BLaER1 (cell line): ENCODE measurements at regions not wholly inside any gene's neighbourhood (a gene's known extent, or its start where the extent isn't known, plus 50 kb on each side); places are given as distances from the start of the nearest gene placed in this dataset.

Experiments used
- H3K27ac ChIP-seq: shearing (Covaris generic); formaldehyde crosslinking; 2 replicates; pipeline ENCODE4 v1.8.1; 2022
- H3K27me3 ChIP-seq: shearing (Covaris generic); formaldehyde crosslinking; 2 replicates; pipeline ENCODE4 v1.8.1; 2022
- H3K36me3 ChIP-seq: shearing (Covaris generic); formaldehyde crosslinking; 2 replicates; pipeline ENCODE4 v1.8.1; 2022
- H3K4me1 ChIP-seq: shearing (Covaris generic); formaldehyde crosslinking; 2 replicates; pipeline ENCODE4 v1.8.1; 2022
- H3K4me2 ChIP-seq: shearing (Covaris generic); formaldehyde crosslinking; 2 replicates; pipeline ENCODE4 v1.8.1; 2022
- H3K4me3 ChIP-seq: shearing (Covaris generic); formaldehyde crosslinking; 2 replicates; pipeline ENCODE4 v1.8.1; 2022
- H3K9ac ChIP-seq: shearing (Covaris generic); formaldehyde crosslinking; 2 replicates; pipeline ENCODE4 v1.8.1; 2022
- H3K9me3 ChIP-seq: shearing (Covaris generic); formaldehyde crosslinking; 2 replicates; pipeline ENCODE4 v1.8.1; 2022
- H4K20me1 ChIP-seq: shearing (Covaris generic); formaldehyde crosslinking; 2 replicates; pipeline ENCODE4 v1.8.1; 2022
- Cebpa-rat ChIP-seq: shearing (Covaris generic); IDR thresholded peaks from 2 replicates; pipeline ENCODE4 v1.8.1; 2022

GRCh38 chr16:86447228-86447627, 63.1 kb upstream of the FOXF1 start:
- no peak for TF ChIP-seq Cebpa-rat
- H3K4me3 ChIP-seq: no peak overlapping the region
- peaks cover 8% of the 10 kb centered on the region; the same call in 1 of the 2 replicates for H3K4me1 ChIP-seq
- H3K27ac ChIP-seq: no peak overlapping the region
- no peaks in the 10 kb centered on the region for H4K20me1 ChIP-seq
- no peak overlapping the region for H3K9ac ChIP-seq
- H3K9me3 ChIP-seq: peaks cover 16% of the 10 kb centered on the region
- no peaks in the 10 kb centered on the region for H3K36me3 ChIP-seq
- no peaks in the 10 kb centered on the region for H3K27me3 ChIP-seq
- no peak overlapping the region for H3K4me2 ChIP-seq

- H3K27me3 ChIP-seq: no peaks in the 10 kb centered on the region
- H3K4me2 ChIP-seq: no peak overlapping the region
- H3K4me1 ChIP-seq: peaks cover 8% of the 10 kb centered on the region; the same call in 1 of the 2 replicates
- no peak overlapping the region for H3K27ac ChIP-seq
- H3K9me3 ChIP-seq: peaks cover 16% of the 10 kb centered on the region
- no peaks in the 10 kb centered on the region for H3K36me3 ChIP-seq
- no peak overlapping the region for H3K9ac ChIP-seq
- TF ChIP-seq Cebpa-rat: no peak
- no peaks in the 10 kb centered on the region for H4K20me1 ChIP-seq
- no peak overlapping the region for H3K4me3 ChIP-seq
Observed at GRCh38 chr16:86448306-86448890, 61.9 kb upstream of the FOXF1 start.

GRCh38 chr16:86449446-86450095, 60.8 kb upstream of the FOXF1 start:
- Histone ChIP-seq H4K20me1 (no peaks in the 10 kb centered on the region), H3K4me3 (no peak overlapping the region), H3K36me3 (no peaks in the 10 kb centered on the region), H3K4me1 (peaks cover 8% of the 10 kb centered on the region; the same call in 1 of the 2 replicates), H3K4me2 (peak overlapping the region; percentile 20; the same call in 1 of the 2 replicates), H3K27ac (no peak overlapping the region), H3K9me3 (peaks cover 16% of the 10 kb centered on the region), H3K9ac (no peak overlapping the region), H3K27me3 (no peaks in the 10 kb centered on the region)
- TF ChIP-seq Cebpa-rat: no peak

- no peaks in the 10 kb centered on the region for H4K20me1 ChIP-seq
- H3K9ac ChIP-seq: no peak overlapping the region
- no peak overlapping the region for H3K4me2 ChIP-seq
- no peak overlapping the region for H3K27ac ChIP-seq
- H3K27me3 ChIP-seq: no peaks in the 10 kb centered on the region
- peaks cover 16% of the 10 kb centered on the region for H3K9me3 ChIP-seq
- peaks cover 8% of the 10 kb centered on the region; the same call in 1 of the 2 replicates for H3K4me1 ChIP-seq
- no peak for TF ChIP-seq Cebpa-rat
- no peaks in the 10 kb centered on the region for H3K36me3 ChIP-seq
- H3K4me3 ChIP-seq: no peak overlapping the region
Observed at GRCh38 chr16:86450691-86451090, 59.6 kb upstream of the FOXF1 start.

- no peak overlapping the region for H3K9ac ChIP-seq
- TF ChIP-seq Cebpa-rat: no peak
- H3K27ac ChIP-seq: no peak overlapping the region
- no peak overlapping the region for H3K4me2 ChIP-seq
- peaks cover 8% of the 10 kb centered on the region; the same call in 1 of the 2 replicates for H3K4me1 ChIP-seq
- no peaks in the 10 kb centered on the region for H3K36me3 ChIP-seq
- no peaks in the 10 kb centered on the region for H3K27me3 ChIP-seq
- no peaks in the 10 kb centered on the region for H4K20me1 ChIP-seq
- H3K9me3 ChIP-seq: peaks cover 6% of the 10 kb centered on the region
- no peak overlapping the region for H3K4me3 ChIP-seq
Observed at GRCh38 chr16:86452451-86452850, 57.9 kb upstream of the FOXF1 start.

- no peak overlapping the region for H3K9ac ChIP-seq
- H3K27me3 ChIP-seq: no peaks in the 10 kb centered on the region
- no peaks in the 10 kb centered on the region for H4K20me1 ChIP-seq
Observed at GRCh38 chr16:86455116-86455515, 55.2 kb upstream of the FOXF1 start.

GRCh38 chr16:86455640-86456039, 54.7 kb upstream of the FOXF1 start:
- H3K4me1 ChIP-seq: no peaks in the 10 kb centered on the region
- H3K9ac ChIP-seq: no peak overlapping the region
- H3K4me2 ChIP-seq: no peak overlapping the region
- H4K20me1 ChIP-seq: no peaks in the 10 kb centered on the region
- TF ChIP-seq Cebpa-rat: no peak
- no peak overlapping the region for H3K27ac ChIP-seq
- H3K27me3 ChIP-seq: no peaks in the 10 kb centered on the region
- H3K4me3 ChIP-seq: no peak overlapping the region
- peaks cover 4% of the 10 kb centered on the region; the same call in 1 of the 2 replicates for H3K9me3 ChIP-seq
- no peaks in the 10 kb centered on the region for H3K36me3 ChIP-seq

More at GRCh38 chr16:86455116-86455515, 55.2 kb upstream of the FOXF1 start:
- TF ChIP-seq Cebpa-rat: no peak
- Histone ChIP-seq H3K9me3 (no peaks in the 10 kb centered on the region), H3K4me2 (no peak overlapping the region), H3K4me1 (no peaks in the 10 kb centered on the region), H3K4me3 (no peak overlapping the region), H3K27ac (no peak overlapping the region), H3K36me3 (no peaks in the 10 kb centered on the region)

- no peaks in the 10 kb centered on the region for H3K27me3 ChIP-seq
- H3K9me3 ChIP-seq: peaks cover 12% of the 10 kb centered on the region
- H3K9ac ChIP-seq: no peak overlapping the region
- H3K4me1 ChIP-seq: no peaks in the 10 kb centered on the region
- no peak overlapping the region for H3K4me2 ChIP-seq
- H3K4me3 ChIP-seq: no peak overlapping the region
- no peak overlapping the region for H3K27ac ChIP-seq
- TF ChIP-seq Cebpa-rat: no peak
- H3K36me3 ChIP-seq: no peaks in the 10 kb centered on the region
- no peaks in the 10 kb centered on the region for H4K20me1 ChIP-seq
Observed at GRCh38 chr16:86457501-86458148, 52.7 kb upstream of the FOXF1 start.

GRCh38 chr16:86458149-86458777, 52.1 kb upstream of the FOXF1 start:
- H3K27ac ChIP-seq: no peak overlapping the region
- no peak overlapping the region for H3K4me2 ChIP-seq
- no peak for TF ChIP-seq Cebpa-rat

GRCh38 chr16:86459266-86459665, 51.1 kb upstream of the FOXF1 start:
- Histone ChIP-seq H3K9ac (no peak overlapping the region), H3K4me1 (no peaks in the 10 kb centered on the region), H3K9me3 (peaks cover 14% of the 10 kb centered on the region), H3K36me3 (no peaks in the 10 kb centered on the region), H3K4me3 (no peak overlapping the region), H3K4me2 (no peak overlapping the region), H4K20me1 (no peaks in the 10 kb centered on the region), H3K27me3 (no peaks in the 10 kb centered on the region), H3K27ac (no peak overlapping the region)
- TF ChIP-seq Cebpa-rat: no peak

More at GRCh38 chr16:86458149-86458777, 52.1 kb upstream of the FOXF1 start:
- Histone ChIP-seq H3K9me3 (peaks cover 12% of the 10 kb centered on the region), H3K36me3 (no peaks in the 10 kb centered on the region), H4K20me1 (no peaks in the 10 kb centered on the region), H3K9ac (no peak overlapping the region), H3K4me3 (no peak overlapping the region), H3K4me1 (no peaks in the 10 kb centered on the region), H3K27me3 (no peaks in the 10 kb centered on the region)
